SU-DHL-6 (cell line): ENCODE measurements at regions not wholly inside any gene's neighbourhood (a gene's known extent, or its start where the extent isn't known, plus 50 kb on each side); places are given as distances from the start of the nearest gene placed in this dataset.

Experiments used
- H2AFZ ChIP-seq: fragments of 200-600 bp; sonication (generic); 2 replicates; pipeline ENCODE4 v1.6.1; 2014; ENCODE audit warnings: low read depth, mild to moderate bottlenecking, moderate library complexity, mixed read lengths, antibody characterized with exemption, low read length; ENCODE audit not compliant: severe bottlenecking
- H3F3A ChIP-seq: fragments of 200-600 bp; shearing (Covaris generic); 2 replicates; pipeline ENCODE4 v1.6.0; 2016; ENCODE audit warnings: antibody characterized with exemption, mild to moderate bottlenecking; ENCODE audit not compliant: insufficient read depth
- H3K27ac ChIP-seq: fragments of 200-600 bp; sonication (generic); 2 replicates; pipeline ENCODE4 v1.5.1; 2016; ENCODE audit warnings: low read depth, mild to moderate bottlenecking, low read length, moderate library complexity, mixed read lengths
- H3K27me3 ChIP-seq: fragments of 200-600 bp; sonication (generic), shearing (Covaris generic); 2 replicates; pipeline ENCODE4 v1.6.0; 2014; ENCODE audit warnings: mild to moderate bottlenecking, low read length
- H3K36me3 ChIP-seq: fragments of 200-600 bp; sonication (generic); 2 replicates; pipeline ENCODE4 v1.6.1; 2014; ENCODE audit warnings: mild to moderate bottlenecking, low read length, mixed read lengths
- H3K4me2 ChIP-seq: fragments of 300-600, 200-600 bp; shearing (Covaris generic), sonication (generic); 2 replicates; pipeline ENCODE4 v1.6.0; 2014; ENCODE audit warnings: low read length, low read depth, mild to moderate bottlenecking; ENCODE audit not compliant: poor library complexity, severe bottlenecking
- H3K4me3 ChIP-seq: fragments of 200-600 bp; sonication (generic); 2 replicates; pipeline ENCODE4 v1.5.1; 2014; ENCODE audit warnings: antibody characterized with exemption, low read length, mild to moderate bottlenecking, mixed read lengths; ENCODE audit not compliant: insufficient read depth, poor library complexity, severe bottlenecking
- H3K79me2 ChIP-seq: fragments of 200-600 bp; sonication (generic); 2 replicates; pipeline ENCODE4 v1.6.1; 2014; ENCODE audit warnings: mild to moderate bottlenecking, low read length, moderate library complexity; ENCODE audit not compliant: insufficient read depth
- H3K9ac ChIP-seq: fragments of 200-600 bp; sonication (generic); 2 replicates; pipeline ENCODE4 v1.7.0; 2014; ENCODE audit warnings: mild to moderate bottlenecking, low read length
- H3K9me2 ChIP-seq: fragments of 200-600 bp; sonication (generic); replicated peaks from 2 replicates; pipeline ENCODE4 v1.6.1; 2014; ENCODE audit warnings: low read length; ENCODE audit not compliant: insufficient read depth
- H3K9me3 ChIP-seq: fragments of 200-600 bp; sonication (generic); 2 replicates; pipeline ENCODE4 v1.6.1; 2014; ENCODE audit warnings: low read length, mixed read lengths; ENCODE audit not compliant: insufficient read depth
- H4K20me1 ChIP-seq: fragments of 200-600 bp; sonication (generic); 2 replicates; pipeline ENCODE4 v1.6.1; 2014; ENCODE audit warnings: low read depth, mild to moderate bottlenecking, antibody characterized with exemption, low read length, moderate library complexity, mixed read lengths
- CTCF ChIP-seq: fragments of 200-600 bp; sonication (generic); IDR thresholded peaks from one replicate; pipeline ENCODE4 v1.5.1; 2017; ENCODE audit warnings: antibody characterized with exemption, mild to moderate bottlenecking, low read length, moderate library complexity; ENCODE audit not compliant: insufficient read depth, poor library complexity, severe bottlenecking
- EZH2phosphoT487 ChIP-seq: fragments of 200-600 bp; sonication (generic), shearing (Covaris generic); conservative IDR thresholded peaks from 2 replicates; pipeline ENCODE4 v1.6.1; 2018; ENCODE audit warnings: mild to moderate bottlenecking, antibody characterized with exemption, low read length, moderate library complexity, mixed read lengths

GRCh38 chr12:9387450-9387849 lies 179.3 kb upstream of the PZP start:
- Histone ChIP-seq H3K4me2 (no peak overlapping the region), H3K9ac (no peak overlapping the region), H3K79me2 (no peaks in the 10 kb centered on the region), H3K9me2 (no peaks in the 10 kb centered on the region), H3K9me3 (no peaks in the 10 kb centered on the region), H2AFZ (no peak overlapping the region), H4K20me1 (no peaks in the 10 kb centered on the region), H3K27ac (no peak overlapping the region), H3K4me3 (no peak overlapping the region), H3F3A (no peaks in the 10 kb centered on the region), H3K36me3 (no peaks in the 10 kb centered on the region), H3K27me3 (no peaks in the 10 kb centered on the region)
- TF ChIP-seq CTCF (no peak), EZH2phosphoT487 (no peak)

GRCh38 chr12:9383585-9383984 lies 175.4 kb upstream of the PZP start:
- Histone ChIP-seq H3K4me3 (no peak overlapping the region), H3F3A (no peaks in the 10 kb centered on the region), H3K27me3 (no peaks in the 10 kb centered on the region), H3K9ac (no peak overlapping the region), H3K27ac (no peak overlapping the region), H3K4me2 (no peak overlapping the region), H4K20me1 (no peaks in the 10 kb centered on the region), H3K9me3 (no peaks in the 10 kb centered on the region), H3K79me2 (no peaks in the 10 kb centered on the region), H3K36me3 (no peaks in the 10 kb centered on the region), H3K9me2 (no peaks in the 10 kb centered on the region), H2AFZ (no peak overlapping the region)
- no peak for TF ChIP-seq EZH2phosphoT487
- TF ChIP-seq CTCF = no peak

- no peak overlapping the region for H2AFZ ChIP-seq
- no peak overlapping the region for H3K27ac ChIP-seq
- H3K27me3 ChIP-seq = no peaks in the 10 kb centered on the region
- H3F3A ChIP-seq = no peaks in the 10 kb centered on the region
- H3K9me3 ChIP-seq = no peaks in the 10 kb centered on the region
- TF ChIP-seq EZH2phosphoT487 = no peak
- TF ChIP-seq CTCF = no peak
- H3K9me2 ChIP-seq = no peaks in the 10 kb centered on the region
- H4K20me1 ChIP-seq = no peaks in the 10 kb centered on the region
- H3K4me2 ChIP-seq = no peak overlapping the region
- H3K9ac ChIP-seq = no peak overlapping the region
- no peak overlapping the region for H3K4me3 ChIP-seq
- H3K79me2 ChIP-seq = no peaks in the 10 kb centered on the region
- no peaks in the 10 kb centered on the region for H3K36me3 ChIP-seq
These were observed 173.4 kb upstream of the PZP start for GRCh38 chr12:9381619-9382018.

GRCh38 chr12:9380650-9381049 lies 172.5 kb upstream of the PZP start:
- TF ChIP-seq CTCF (no peak), EZH2phosphoT487 (no peak)
- H3K4me2 ChIP-seq = no peak overlapping the region
- no peak overlapping the region for H3K9ac ChIP-seq
- H2AFZ ChIP-seq = no peak overlapping the region
- H3K9me2 ChIP-seq = no peaks in the 10 kb centered on the region
- H3K27me3 ChIP-seq = no peaks in the 10 kb centered on the region
- H4K20me1 ChIP-seq = no peaks in the 10 kb centered on the region
- H3F3A ChIP-seq = no peaks in the 10 kb centered on the region
- H3K4me3 ChIP-seq = no peak overlapping the region
- H3K36me3 ChIP-seq = no peaks in the 10 kb centered on the region
- no peaks in the 10 kb centered on the region for H3K9me3 ChIP-seq
- H3K27ac ChIP-seq = no peak overlapping the region
- H3K79me2 ChIP-seq = no peaks in the 10 kb centered on the region
